Germinal center (tissue), 1 donor: ENCODE measurements at regions not wholly inside any gene's neighbourhood (a gene's known extent, or its start where the extent isn't known, plus 50 kb on each side); places are given as distances from the start of the nearest gene placed in this dataset.

Source experiments
- DNase-seq: peaks from one replicate; pipeline ENCODE4 v3.0.0; 2012; ENCODE audit warnings: mixed read lengths, low spot score

GRCh38 chr12:60043236-60043635, 447.4 kb downstream of the SLC16A7 start:
- DNase-seq: no peak

DNA sequence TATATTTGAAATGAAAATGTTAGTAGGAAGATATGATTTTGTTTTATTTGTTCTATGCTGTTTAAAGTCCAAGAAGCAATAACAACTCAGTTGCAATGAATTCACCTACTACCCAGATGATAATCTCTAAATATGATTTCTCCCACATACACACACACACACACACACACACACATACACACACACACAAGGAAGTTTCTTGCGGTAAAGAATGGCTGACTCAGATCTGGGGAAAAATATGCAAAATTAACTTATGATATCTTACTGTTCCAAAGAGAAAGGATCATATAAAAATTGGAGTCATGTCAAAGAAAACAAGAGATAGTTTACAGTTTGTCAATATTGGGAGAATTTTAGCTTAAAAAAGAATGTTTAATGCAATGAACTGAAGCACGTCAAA, 456.7 kb downstream of the SLC16A7 start:
- no peak for DNase-seq

DNA sequence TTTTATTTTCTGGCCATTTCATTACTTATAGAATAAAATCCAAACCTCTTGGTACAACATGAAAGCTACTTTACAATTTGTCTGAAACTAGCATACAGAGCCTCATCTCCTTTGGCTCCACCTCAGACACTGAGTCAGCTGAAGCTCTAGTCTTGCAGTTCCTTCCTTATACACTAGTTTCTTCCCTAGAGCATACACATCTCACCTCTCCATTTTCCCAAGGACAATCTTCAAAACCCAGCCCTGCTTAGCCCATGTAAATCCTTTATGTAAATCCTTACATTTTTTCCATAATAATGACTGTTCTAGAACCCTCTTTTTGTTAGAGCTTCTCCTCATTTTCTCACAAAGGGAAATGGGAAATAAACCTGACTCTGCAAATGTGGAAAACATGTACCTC, 463.4 kb downstream of the SLC16A7 start:
- no peak for DNase-seq

DNA sequence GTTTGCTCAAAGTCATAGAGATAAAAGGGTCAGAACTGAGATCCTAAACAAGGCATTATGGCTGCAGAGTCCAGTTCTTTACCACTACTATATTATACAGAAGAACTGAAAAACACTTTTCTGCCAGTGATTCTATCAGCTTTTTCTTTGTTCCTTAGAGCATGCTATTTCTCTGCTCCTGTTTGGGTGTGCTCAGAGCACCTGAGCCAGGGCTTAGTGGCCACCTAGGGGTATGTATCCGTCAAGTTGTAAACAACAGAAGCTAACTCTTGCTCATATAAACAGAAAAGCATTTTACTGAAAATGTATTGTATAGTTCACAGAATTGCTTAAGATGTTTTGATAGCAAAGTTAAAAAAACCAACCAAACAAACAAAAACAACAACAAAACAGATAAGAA, 470.8 kb downstream of the SLC16A7 start:
- DNase-seq: no peak

- DNase-seq: no peak
These were observed 474.7 kb downstream of the SLC16A7 start for GRCh38 chr12:60070552-60070951.

DNA sequence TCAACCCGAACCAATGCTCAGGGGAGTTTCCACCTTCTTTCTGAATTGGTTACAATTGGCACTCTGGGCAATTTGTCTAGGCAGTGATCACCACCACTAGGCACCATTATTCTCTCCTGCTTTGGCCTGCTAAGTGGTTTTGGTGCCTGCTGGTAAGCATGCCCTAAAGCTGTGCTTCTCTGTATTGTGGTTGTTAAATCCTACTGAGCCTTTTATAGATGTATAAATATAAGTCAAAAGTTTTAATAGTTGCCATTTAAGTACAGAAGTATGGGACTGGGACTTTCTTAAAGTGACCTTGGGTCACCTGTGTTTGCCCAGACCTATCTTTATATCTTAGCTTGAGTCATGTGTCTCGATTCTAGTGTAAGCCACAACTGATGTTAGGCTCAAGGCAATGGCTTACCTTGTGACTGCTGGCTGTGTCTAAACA, 475.9 kb downstream of the SLC16A7 start:
- DNase-seq: no peak

- DNase-seq: no peak
These were observed 477.1 kb downstream of the SLC16A7 start for GRCh38 chr12:60072911-60073310.

DNA sequence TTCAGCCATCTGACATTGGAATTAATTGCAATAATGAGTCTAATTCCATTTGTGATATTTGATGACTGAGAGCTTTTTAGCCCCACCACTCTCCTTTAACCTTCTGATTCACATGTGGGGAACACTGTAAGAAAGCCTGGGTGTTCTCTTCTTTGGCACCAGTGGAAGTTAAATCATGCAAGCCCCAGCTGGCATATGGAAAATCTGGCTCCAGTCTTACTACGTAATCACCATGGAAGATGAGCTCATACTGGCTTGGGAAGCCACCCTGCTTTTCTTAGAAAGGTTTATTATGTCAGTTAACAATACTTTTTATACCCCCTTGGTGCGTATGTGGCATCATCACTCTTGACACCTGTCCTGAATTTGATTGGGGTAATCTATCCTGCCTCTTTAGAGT, 479.3 kb downstream of the SLC16A7 start:
- DNase-seq: no peak

GRCh38 chr12:60078026-60078425, 482.2 kb downstream of the SLC16A7 start:
- no peak for DNase-seq

- no peak for DNase-seq
These were observed 497.6 kb downstream of the SLC16A7 start for GRCh38 chr12:60093428-60093827.

DNA sequence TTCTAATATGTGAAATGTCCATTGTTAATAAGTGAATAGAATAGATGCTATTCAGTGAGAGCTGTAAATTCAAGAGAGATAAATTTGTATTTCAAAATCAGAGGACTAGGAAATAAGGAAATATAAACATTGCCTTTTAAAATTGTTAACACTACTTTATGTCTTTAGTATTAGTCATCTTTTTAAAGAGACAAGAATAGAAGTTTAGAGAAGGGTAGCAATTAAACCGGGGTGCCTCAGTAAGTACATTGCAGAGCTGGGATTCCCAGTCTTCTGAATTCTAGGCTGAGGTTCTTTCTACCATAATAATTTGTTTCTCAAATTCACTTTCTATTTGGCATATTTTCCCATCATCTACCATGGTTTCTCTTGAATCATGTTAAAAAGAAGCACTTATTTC, 498.6 kb downstream of the SLC16A7 start:
- DNase-seq: no peak

- no peak for DNase-seq
These were observed 500.9 kb downstream of the SLC16A7 start for GRCh38 chr12:60096727-60097126.

DNA sequence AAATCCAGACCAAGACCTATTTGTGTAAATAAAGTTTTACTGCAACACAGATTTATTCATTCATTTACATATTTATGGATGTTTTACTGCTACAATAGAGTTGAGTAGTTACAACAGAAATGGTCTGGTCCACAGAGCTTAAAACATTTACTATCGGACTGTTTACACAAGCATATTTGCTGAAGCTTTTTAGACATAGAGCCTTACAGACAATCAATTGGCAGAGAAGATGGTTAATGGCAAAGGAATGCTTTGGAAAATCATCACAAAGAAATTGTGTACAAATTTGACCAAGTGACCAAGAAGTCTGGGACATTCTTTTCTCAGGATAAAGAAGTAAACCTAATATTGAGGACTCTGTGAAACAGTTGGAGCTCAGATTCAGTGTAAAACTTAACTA, 504.3 kb downstream of the SLC16A7 start:
- no peak for DNase-seq

GRCh38 chr12:60100852-60101251, 505.0 kb downstream of the SLC16A7 start:
- no peak for DNase-seq

- no peak for DNase-seq
These were observed 505.9 kb downstream of the SLC16A7 start for GRCh38 chr12:60101715-60102114.

GRCh38 chr12:60106214-60106613, 510.4 kb downstream of the SLC16A7 start:
- DNase-seq: no peak

GRCh38 chr12:60107992-60108391, 512.2 kb downstream of the SLC16A7 start:
- no peak for DNase-seq

GRCh38 chr12:60112063-60112462, 516.2 kb downstream of the SLC16A7 start:
- DNase-seq: no peak

GRCh38 chr12:60112763-60113162, 516.9 kb downstream of the SLC16A7 start:
- DNase-seq: no peak

DNA sequence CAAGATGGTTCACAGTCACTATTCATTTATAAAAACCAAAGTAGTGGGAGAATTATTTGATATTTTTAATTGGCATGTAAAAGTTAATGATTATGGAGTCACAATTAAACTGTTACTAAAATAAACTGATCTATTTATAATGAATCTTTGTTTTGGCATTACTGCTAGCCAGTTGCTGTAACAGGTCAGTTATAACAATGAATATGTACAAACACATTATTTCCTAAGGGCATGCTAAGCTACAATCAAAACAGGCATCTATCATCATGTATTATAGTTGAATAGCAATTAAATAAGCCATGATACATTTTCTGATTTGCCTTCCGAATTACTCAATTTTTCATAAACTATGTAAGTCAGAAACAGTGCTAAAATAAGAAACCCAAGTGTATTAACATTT, 518.3 kb downstream of the SLC16A7 start:
- no peak for DNase-seq

DNA sequence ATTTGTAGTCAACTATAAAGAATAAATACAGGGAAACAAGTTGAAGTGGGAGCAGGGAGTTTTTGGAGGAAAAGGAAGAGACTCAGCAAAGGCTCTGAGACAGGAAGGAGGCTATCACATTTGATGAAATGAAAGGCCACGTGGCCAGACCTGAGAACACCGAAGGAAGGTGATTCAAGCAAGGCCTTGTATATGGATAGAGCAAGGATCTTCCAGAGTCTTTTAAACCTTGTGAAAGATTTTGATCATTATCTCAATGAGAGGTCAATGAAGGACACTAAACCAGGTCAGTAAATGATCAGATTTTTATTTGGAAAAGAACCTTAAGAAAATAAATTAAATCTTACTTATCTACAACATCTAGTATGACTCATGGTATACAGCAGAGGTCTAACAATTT, 523.5 kb downstream of the SLC16A7 start:
- DNase-seq: no peak

DNA sequence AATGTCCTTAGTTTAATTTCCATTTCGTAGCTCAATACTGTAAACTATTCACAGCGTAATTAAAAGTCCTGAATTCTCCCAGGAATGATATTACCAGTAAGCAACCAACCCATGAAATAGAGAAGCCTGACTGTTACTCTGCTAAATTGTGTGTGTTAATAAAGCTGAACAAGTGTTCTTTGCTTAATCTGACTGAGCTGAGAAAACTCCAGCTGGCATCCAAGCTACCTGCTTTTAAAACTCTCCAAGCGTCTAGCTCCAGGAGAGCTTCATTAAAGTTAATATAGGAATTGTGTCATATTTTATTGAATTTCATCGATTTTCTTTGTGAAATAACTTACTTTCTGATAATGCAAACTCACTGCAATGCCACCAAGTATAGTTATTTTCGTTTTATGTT, 524.4 kb downstream of the SLC16A7 start:
- no peak for DNase-seq

DNA sequence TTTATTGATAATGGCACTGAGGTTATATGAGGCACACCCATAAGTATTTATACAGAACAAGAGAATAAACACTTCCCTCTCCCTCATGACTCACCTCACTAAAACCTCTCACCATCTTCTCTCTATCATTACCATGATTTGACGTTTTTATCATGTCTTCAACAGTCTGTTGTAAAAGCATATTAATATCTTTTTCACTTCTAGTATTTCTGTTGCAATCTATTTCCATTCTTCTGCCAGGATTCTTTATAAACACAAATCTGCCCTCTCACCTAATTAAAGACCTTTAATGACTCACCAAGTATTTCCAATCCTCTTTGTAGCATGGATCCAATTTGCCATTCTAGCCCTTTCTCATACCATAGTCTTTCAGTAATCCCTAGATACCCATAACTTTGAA, 527.7 kb downstream of the SLC16A7 start:
- no peak for DNase-seq

DNA sequence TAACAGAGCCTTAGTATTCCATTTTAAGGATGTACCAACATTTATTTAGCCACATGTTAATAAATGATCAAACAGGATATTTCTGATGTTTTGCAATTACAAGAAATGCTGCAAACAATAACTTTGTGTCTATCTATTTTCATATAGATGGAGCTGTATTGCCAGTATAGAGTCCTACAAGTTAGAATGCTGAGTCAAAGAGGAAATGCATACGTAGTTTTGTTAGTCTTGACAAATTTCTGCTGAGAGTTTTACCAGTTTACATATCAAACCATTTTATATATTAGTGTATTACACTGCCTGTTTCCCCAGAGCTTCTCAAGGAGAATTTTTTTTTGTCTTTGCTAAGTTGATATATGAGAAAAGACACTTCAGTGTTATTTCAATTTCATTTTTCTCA, 541.7 kb downstream of the SLC16A7 start:
- DNase-seq: no peak

DNA sequence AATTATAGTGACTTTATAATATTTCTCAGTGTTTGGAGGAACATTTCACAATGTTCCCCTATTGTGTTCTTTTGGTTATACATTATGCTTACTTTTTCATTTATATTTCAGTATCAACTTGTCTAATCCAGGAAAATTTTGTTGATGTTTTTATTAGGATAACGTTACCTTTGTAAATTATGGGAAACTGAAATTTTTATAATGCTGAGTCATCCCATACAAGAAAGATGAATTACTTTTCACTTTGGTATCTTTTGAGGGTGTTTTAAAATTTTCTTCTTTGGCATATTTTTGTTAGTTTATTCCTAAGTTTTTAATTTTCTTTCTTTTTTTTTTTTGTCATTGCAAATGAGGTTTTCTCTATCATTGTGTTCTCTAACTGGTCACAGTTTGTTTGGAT, 542.7 kb downstream of the SLC16A7 start:
- no peak for DNase-seq
